Right lobe of liver (tissue), 6 donors: ENCODE measurements at regions not wholly inside any gene's neighbourhood (a gene's known extent, or its start where the extent isn't known, plus 50 kb on each side); places are given as distances from the start of the nearest gene placed in this dataset.

Source experiments
- ATAC-seq, 4 donors: fragments of 200-7000 bp; cut with Tn5 transposase; one replicate each; pipeline ENCODE4 v1.9.1; 2020; ENCODE audit warnings: mild to moderate bottlenecking in 4 of 4, moderate library complexity in 4 of 4
- DNase-seq, 3 donors: peaks; one replicate each; pipeline ENCODE4 v3.0.0-alpha.2; 2020
- H3K27ac ChIP-seq, 3 donors: fragments of 200-600 bp; one replicate each; pipeline ENCODE4 v1.8.0; 2022
- H3K27me3 ChIP-seq, 2 donors: fragments of 200-600 bp; one replicate each; pipeline ENCODE4 v1.8.0; 2022
- H3K36me3 ChIP-seq, 4 donors: fragments of 200-600 bp; sonication (generic) in 1 of 4; one replicate each; pipeline versions ENCODE4 v1.5.1 to v1.8.0; 2017 to 2022; ENCODE audit warnings: control low read depth in 1 of 4
- H3K4me1 ChIP-seq, 4 donors: fragments of 200-600 bp; sonication (generic) in 1 of 4; one replicate each; pipeline versions ENCODE4 v1.5.1 to v1.8.0; 2017 to 2022; ENCODE audit warnings: control low read depth in 1 of 4
- H3K4me3 ChIP-seq, 3 donors: fragments of 200-600 bp; one replicate each; pipeline ENCODE4 v1.8.0; 2022
- H3K9me3 ChIP-seq, 4 donors: fragments of 200-600 bp; sonication (generic) in 1 of 4; one replicate each; pipeline versions ENCODE4 v1.5.1 to v1.8.0; 2017 to 2022; ENCODE audit warnings: control low read depth in 1 of 4
- CTCF ChIP-seq, 4 donors: fragments of 200-600 bp in 3 of 4; fragments of 450-650 bp in 1 of 4; IDR thresholded peaks; one replicate each; pipeline versions ENCODE4 v1.5.1 to v1.8.0; 2016 to 2022; ENCODE audit warnings: antibody characterized with exemption in 4 of 4, mild to moderate bottlenecking in 2 of 4
- POLR2A ChIP-seq: fragments of 450-650 bp; IDR thresholded peaks from one replicate; pipeline ENCODE4 v1.6.1; 2017; ENCODE audit warnings: antibody characterized with exemption, mild to moderate bottlenecking
- WGBS: methylation state at CpG from one replicate; pipeline ENCODE4 v1.1.6; 2018; ENCODE audit warnings: low coverage, low lambda C conversion rate; ENCODE audit not compliant: insufficient coverage; ENCODE audit errors: missing lambda C conversion rate; 5-methylcytosine and 5-hydroxymethylcytosine counted together
- intact Hi-C, 2 donors: fragments of 100-400 bp; cut with DNase I; formaldehyde crosslinking; loops; one replicate each; pipeline versions ENCODE4 v1.11.2 to v1.14.1; 2022
- donor health status: DM: no; HTN: yes; CAD: no.
- donor health status: DM: no; HTN: no; CAD: no.
- donor health status: DM: no; HTN: no; CAD: no.
- donor health status: DM: no; HTN: yes; CAD: no.
- donor health status: DM: no; HTN: yes; CAD: no.

- no peaks in the 10 kb centered on the region for H3K27me3 ChIP-seq
- intact Hi-C loops, result no loop called here
- H3K36me3 ChIP-seq, result no peaks in the 10 kb centered on the region
- H3K4me3 ChIP-seq, result no peak overlapping the region
- WGBS, result no CpG with 5 or more reads among the region's 2 CpGs
- H3K4me1 ChIP-seq, result no peaks in the 10 kb centered on the region
- DNase-seq, result no peak
- no peak for TF ChIP-seq POLR2A
- no peak for TF ChIP-seq CTCF (IDR thresholded peaks at IDR 0.05)
- no peaks in the 10 kb centered on the region for H3K9me3 ChIP-seq
- no peak overlapping the region for H3K27ac ChIP-seq
- no peak for ATAC-seq
These were observed 162.3 kb downstream of the TGFB2 start for GRCh38 chr1:218507355-218508002.

GRCh38 chr1:218510153-218510772 lies 165.1 kb downstream of the TGFB2 start:
- no peak for DNase-seq
- 74% methylated on average over 6 of the region's 6 CpGs for WGBS
- intact Hi-C loops, result no loop called here

GRCh38 chr1:218513328-218513727 lies 168.2 kb downstream of the TGFB2 start:
- Histone ChIP-seq H3K4me1 (no peaks in the 10 kb centered on the region), H3K9me3 (no peaks in the 10 kb centered on the region), H3K4me3 (no peak overlapping the region), H3K36me3 (no peaks in the 10 kb centered on the region), H3K27me3 (no peaks in the 10 kb centered on the region), H3K27ac (no peak overlapping the region)
- TF ChIP-seq CTCF (IDR thresholded peaks at IDR 0.05), result no peak
- no peak for TF ChIP-seq POLR2A
- intact Hi-C loops, result no loop called here
- WGBS, result 80% methylated on average over 3 of the region's 3 CpGs
- DNase-seq (no peak), ATAC-seq (no peak)

More at GRCh38 chr1:218510153-218510772, 165.1 kb downstream of the TGFB2 start:
- no peak overlapping the region for H3K27ac ChIP-seq
- no peaks in the 10 kb centered on the region for H3K4me1 ChIP-seq
- no peaks in the 10 kb centered on the region for H3K27me3 ChIP-seq
- TF ChIP-seq CTCF (IDR thresholded peaks at IDR 0.05) (no peak), POLR2A (no peak)
- no peak overlapping the region for H3K4me3 ChIP-seq
- no peaks in the 10 kb centered on the region for H3K36me3 ChIP-seq
- no peak for ATAC-seq
- H3K9me3 ChIP-seq, result no peaks in the 10 kb centered on the region

GRCh38 chr1:218514689-218515088 lies 169.6 kb downstream of the TGFB2 start:
- Histone ChIP-seq H3K27ac (no peak overlapping the region), H3K4me1 (no peaks in the 10 kb centered on the region), H3K27me3 (no peaks in the 10 kb centered on the region), H3K4me3 (no peak overlapping the region), H3K9me3 (no peaks in the 10 kb centered on the region), H3K36me3 (no peaks in the 10 kb centered on the region)
- ATAC-seq (no peak), DNase-seq (no peak)
- intact Hi-C loops, result no loop called here
- TF ChIP-seq CTCF (IDR thresholded peaks at IDR 0.05), result no peak
- no peak for TF ChIP-seq POLR2A
- 94% methylated on average over 2 of the region's 2 CpGs for WGBS
